ENCODE measurements at regions not wholly inside any gene's neighbourhood (a gene's known extent, or its start where the extent isn't known, plus 50 kb on each side); places are given as distances from the start of the nearest gene placed in this dataset.

GRCh38 chr11:42257534-42257933 is 798.1 kb upstream of the LRRC4C start:
- no peak for DNase-seq (ENCODE audit: low read depth in 3 of 3, low spot score in 2 of 3)

- DNase-seq (ENCODE audit: low read depth in 3 of 3, low spot score in 2 of 3): no peak
These were observed 805.6 kb upstream of the LRRC4C start for GRCh38 chr11:42265072-42265471.

GRCh38 chr11:42271306-42271705 is 811.9 kb upstream of the LRRC4C start:
- DNase-seq (ENCODE audit: low read depth in 3 of 3, low spot score in 2 of 3): no peak

GRCh38 chr11:42273977-42274376 is 814.5 kb upstream of the LRRC4C start:
- no peak for DNase-seq (ENCODE audit: low read depth in 3 of 3, low spot score in 2 of 3)

- DNase-seq (ENCODE audit: low read depth in 3 of 3, low spot score in 2 of 3): no peak
These were observed 837.5 kb upstream of the LRRC4C start for GRCh38 chr11:42296910-42297309.

GRCh38 chr11:42299780-42300179 is 840.3 kb upstream of the LRRC4C start:
- DNase-seq (ENCODE audit: low read depth in 3 of 3, low spot score in 2 of 3): no peak

GRCh38 chr11:42301777-42302176 is 842.3 kb upstream of the LRRC4C start:
- no peak for DNase-seq (ENCODE audit: low read depth in 3 of 3, low spot score in 2 of 3)

- no peak for DNase-seq (ENCODE audit: low read depth in 3 of 3, low spot score in 2 of 3)
These were observed 852.1 kb upstream of the LRRC4C start for GRCh38 chr11:42311514-42311913.

GRCh38 chr11:42311944-42312343 is 852.5 kb upstream of the LRRC4C start:
- no peak for DNase-seq (ENCODE audit: low read depth in 3 of 3, low spot score in 2 of 3)

- DNase-seq (ENCODE audit: low read depth in 3 of 3, low spot score in 2 of 3): no peak
These were observed 855.8 kb upstream of the LRRC4C start for GRCh38 chr11:42315267-42315666.

- DNase-seq (ENCODE audit: low read depth in 3 of 3, low spot score in 2 of 3): no peak
These were observed 856.4 kb upstream of the LRRC4C start for GRCh38 chr11:42315846-42316245.

GRCh38 chr11:42319921-42320320 is 860.5 kb upstream of the LRRC4C start:
- no peak for DNase-seq (ENCODE audit: low read depth in 3 of 3, low spot score in 2 of 3)

- no peak for DNase-seq (ENCODE audit: low read depth in 3 of 3, low spot score in 2 of 3)
These were observed 870.6 kb upstream of the LRRC4C start for GRCh38 chr11:42329929-42330565.

- no peak for DNase-seq (ENCODE audit: low read depth in 3 of 3, low spot score in 2 of 3)
These were observed 878.5 kb upstream of the LRRC4C start for GRCh38 chr11:42337786-42338455.

GRCh38 chr11:42344204-42344792 is 884.8 kb upstream of the LRRC4C start:
- DNase-seq (ENCODE audit: low read depth in 3 of 3, low spot score in 2 of 3): no peak

- no peak for DNase-seq (ENCODE audit: low read depth in 3 of 3, low spot score in 2 of 3)
These were observed 886.5 kb upstream of the LRRC4C start for GRCh38 chr11:42345933-42346332.

GRCh38 chr11:42363701-42364100 is 904.2 kb upstream of the LRRC4C start:
- DNase-seq (ENCODE audit: low read depth in 3 of 3, low spot score in 2 of 3): no peak

- no peak for DNase-seq (ENCODE audit: low read depth in 3 of 3, low spot score in 2 of 3)
These were observed 921.7 kb upstream of the API5 start for GRCh38 chr11:42390116-42390515.

GRCh38 chr11:42397483-42397882 is 914.3 kb upstream of the API5 start:
- DNase-seq (ENCODE audit: low read depth in 3 of 3, low spot score in 2 of 3): no peak

- DNase-seq (ENCODE audit: low read depth in 3 of 3, low spot score in 2 of 3): peak in 1 of 3 donors; percentile 23
These were observed 904.5 kb upstream of the API5 start for GRCh38 chr11:42407341-42407740.

- DNase-seq (ENCODE audit: low read depth in 3 of 3, low spot score in 2 of 3): no peak
These were observed 901.4 kb upstream of the API5 start for GRCh38 chr11:42410251-42410955.

GRCh38 chr11:42412590-42412989 is 899.2 kb upstream of the API5 start:
- DNase-seq (ENCODE audit: low read depth in 3 of 3, low spot score in 2 of 3): no peak

Measured in right renal cortex interstitium (tissue), 3 donors.